B cell (primary cell): ENCODE measurements at regions not wholly inside any gene's neighbourhood (a gene's known extent, or its start where the extent isn't known, plus 50 kb on each side); places are given as distances from the start of the nearest gene placed in this dataset.

ENCODE experiments used
- ATAC-seq: fragments of 200-7000 bp; cut with Tn5 transposase; one replicate; pipeline ENCODE4 v1.10.0; 2021; ENCODE audit warnings: low read depth, mild to moderate bottlenecking, moderate number of reproducible peaks, moderate library complexity
- CTCF ChIA-PET: fragments of 350-600 bp; sonication (Branson Sonifier 250); formaldehyde crosslinking; loops from one replicate; lab custom pipeline; 2021; ENCODE audit warnings: antibody characterized with exemption, inconsistent platforms; lab: Charles Lee
- POLR2A ChIA-PET: fragments of 350-600 bp; sonication (Branson Sonifier 250); formaldehyde crosslinking; loops from one replicate; lab custom pipeline; 2021; ENCODE audit warnings: antibody characterized with exemption; lab: Charles Lee
- DNase-seq: peaks from one replicate; pipeline ENCODE4 v3.0.0; 2013
- H2AFZ ChIP-seq: 2 replicates; pipeline ENCODE4 v1.6.1; 2012; ENCODE audit warnings: mild to moderate bottlenecking, low read depth, low read length; ENCODE audit not compliant: insufficient read depth, poor library complexity, severe bottlenecking
- H3K27ac ChIP-seq, 2 donors: 1 replicate in 1 of 2; 2 replicates in 1 of 2; pipeline ENCODE4 v1.5.1; 2012 to 2013; ENCODE audit warnings: low read length in 2 of 2, mild to moderate bottlenecking in 2 of 2, moderate library complexity in 1 of 2
- H3K27me3 ChIP-seq, 4 experiments: fragments of 200-600 bp in 1 of 4; sonication (generic) in 1 of 4; replicated peaks in 1 of 4; 1 replicate in 2 of 4; 2 replicates in 2 of 4; pipeline versions ENCODE4 v1.6.1 to v1.7.0; 2013 to 2016; ENCODE audit warnings: low read length in 3 of 4, mild to moderate bottlenecking in 2 of 4, mixed read lengths in 1 of 4, moderate library complexity in 1 of 4; ENCODE audit not compliant: insufficient read depth in 4 of 4, control insufficient read depth in 3 of 4; ENCODE audit errors: control extremely low read depth in 1 of 4
- H3K36me3 ChIP-seq, 2 experiments: replicated peaks in 1 of 2; 1 replicate in 1 of 2; 2 replicates in 1 of 2; pipeline versions ENCODE4 v1.6.1 to v1.7.1; 2013; ENCODE audit warnings: low read length in 1 of 2; ENCODE audit not compliant: insufficient read depth in 2 of 2, control insufficient read depth in 1 of 2; ENCODE audit errors: control extremely low read depth in 1 of 2, extremely low read depth in 1 of 2
- H3K4me1 ChIP-seq, 2 donors: fragments of 200-600 bp in 1 of 2; sonication (generic) in 1 of 2; 1 replicate in 1 of 2; 2 replicates in 1 of 2; pipeline versions ENCODE4 v1.5.1 to v1.6.1; 2013 to 2017; ENCODE audit warnings: low read length in 2 of 2; ENCODE audit not compliant: control insufficient read depth in 2 of 2, insufficient read depth in 2 of 2
- H3K4me2 ChIP-seq: replicated peaks from 2 replicates; pipeline ENCODE3; 2012; ENCODE audit warnings: mild to moderate bottlenecking, low read depth, low read length; ENCODE audit not compliant: poor library complexity, severe bottlenecking
- H3K4me3 ChIP-seq, 5 experiments: fragments of 200-600 bp in 1 of 5; sonication (generic) in 1 of 5; 1 replicate in 3 of 5; 2 replicates in 2 of 5; pipeline versions ENCODE4 v1.5.1 to v1.7.0; 2011 to 2016; ENCODE audit warnings: low read length in 4 of 5, mild to moderate bottlenecking in 4 of 5, low read depth in 2 of 5, control low read depth in 1 of 5, moderate library complexity in 1 of 5; ENCODE audit not compliant: insufficient read depth in 1 of 5; ENCODE audit errors: control extremely low read depth in 1 of 5, extremely low read depth in 1 of 5
- H3K79me2 ChIP-seq: fragments of 200-600 bp; sonication (generic); one replicate; pipeline ENCODE4 v1.6.0; 2016; ENCODE audit warnings: low read length; ENCODE audit not compliant: control insufficient read depth, insufficient read depth
- H3K9ac ChIP-seq: fragments of 200-600 bp; sonication (generic); 2 replicates; pipeline ENCODE4 v1.6.1; 2017; ENCODE audit warnings: mild to moderate bottlenecking, low read length, moderate library complexity
- H3K9me3 ChIP-seq, 3 donors: one replicate each; pipeline versions ENCODE4 v1.6.1 to v1.7.1; 2013; ENCODE audit warnings: low read length in 2 of 3; ENCODE audit not compliant: control insufficient read depth in 2 of 3, insufficient read depth in 1 of 3; ENCODE audit errors: control extremely low read depth in 1 of 3
- H4K20me1 ChIP-seq: 2 replicates; pipeline ENCODE4 v1.6.0; 2012; ENCODE audit warnings: mild to moderate bottlenecking, low read length; ENCODE audit not compliant: insufficient read depth, control insufficient read depth, poor library complexity, severe bottlenecking
- H3K27ac Mint-ChIP-seq: one replicate; pipeline ENCODE4 v1.8.0; 2021; ENCODE audit warnings: mixed read lengths
- H3K27me3 Mint-ChIP-seq: one replicate; pipeline ENCODE4 v1.8.0; 2021; ENCODE audit warnings: mixed read lengths
- H3K4me1 Mint-ChIP-seq: one replicate; pipeline ENCODE4 v1.8.0; 2021; ENCODE audit warnings: mixed read lengths
- H3K4me3 Mint-ChIP-seq: one replicate; pipeline ENCODE4 v1.8.0; 2021; ENCODE audit warnings: mixed read lengths
- H3K9me3 Mint-ChIP-seq: one replicate; pipeline ENCODE4 v1.8.0; 2022; ENCODE audit warnings: mixed read lengths; ENCODE audit not compliant: insufficient read depth
- CTCF ChIP-seq: fragments of 200-600 bp; IDR thresholded peaks from one replicate; pipeline ENCODE4 v1.8.0; 2022; ENCODE audit warnings: antibody characterized with exemption, mild to moderate bottlenecking
- EZH2 ChIP-seq: IDR thresholded peaks from 2 replicates; pipeline ENCODE4 v1.6.1; 2012; ENCODE audit warnings: borderline replicate concordance, low read depth, mild to moderate bottlenecking, moderate library complexity, low read length; ENCODE audit not compliant: insufficient read depth, poor library complexity, severe bottlenecking
- WGBS: methylation state at CpG from one replicate; pipeline ENCODE4 v1.1.5; 2013; ENCODE audit warnings: missing lambda C conversion rate; ENCODE audit not compliant: insufficient coverage; 5-methylcytosine and 5-hydroxymethylcytosine counted together
- intact Hi-C: fragments of 100-400 bp; cut with micrococcal nuclease; formaldehyde crosslinking; loops from one replicate; pipeline ENCODE4 v1.10.0; 2022

- intact Hi-C loops: no loop called here
- POLR2A ChIA-PET: no interaction called here
- 96% methylated on average over 6 of the region's 8 CpGs for WGBS
Observed at GRCh38 chr17:77523540-77523939, 382.8 kb downstream of the SEC14L1 start.

DNA sequence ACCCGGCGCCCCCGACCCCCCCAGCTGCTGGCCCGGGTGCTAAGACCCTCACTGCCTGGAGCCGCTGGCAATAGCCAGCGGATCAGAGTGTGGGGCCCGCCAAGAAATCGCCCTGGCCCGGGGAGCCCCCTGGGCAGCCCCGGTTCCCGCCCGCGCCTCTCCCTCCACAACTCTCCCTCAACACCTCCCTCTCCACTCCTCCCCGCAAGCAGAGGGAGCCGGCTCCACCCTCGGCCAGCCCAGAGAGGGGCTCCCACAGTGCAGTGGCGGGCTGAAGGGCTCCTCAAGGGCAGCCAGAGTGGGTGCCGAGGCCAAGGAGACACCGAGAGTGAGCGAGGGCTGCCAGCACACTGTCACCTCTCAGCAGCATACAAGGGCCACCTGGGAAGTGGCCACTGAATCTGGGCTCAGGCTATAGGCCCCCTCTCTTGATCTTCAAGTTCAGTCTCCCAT, 385.5 kb downstream of the SEC14L1 start:
- H3K4me1 Mint-ChIP-seq: peaks cover 10% of the 10 kb centered on the region
- Histone ChIP-seq H3K36me3 (no peaks in the 10 kb centered on the region), H3K4me2 (no peak overlapping the region), H3K9ac (no peak overlapping the region), H2AFZ (no peak overlapping the region), H3K79me2 (no peaks in the 10 kb centered on the region), H3K27me3 (peaks cover 0 to 42% (median 6%) of the 10 kb centered on the region in 4 experiments), H3K27ac (no peak overlapping the region), H3K9me3 (peaks cover 0 to 2% (median 0%) of the 10 kb centered on the region in 3 donors), H3K4me3 (no peak overlapping the region), H3K4me1 (peaks cover 14 to 15% of the 10 kb centered on the region in 2 donors), H4K20me1 (no peaks in the 10 kb centered on the region)
- TF ChIP-seq CTCF (no peak), EZH2 (no peak)
- ATAC-seq (no peak), DNase-seq (no peak)
- intact Hi-C loops: no loop called here
- 91% methylated on average over 20 of the region's 20 CpGs for WGBS
- H3K27me3 Mint-ChIP-seq: peaks cover 35% of the 10 kb centered on the region
- ChIA-PET CTCF (interaction anchor here (1.4 kb wide), 1 partner anchor 14 kb away, joined by 3 read pairs; no protein-coding TSS in a partner anchor), POLR2A (no interaction called here)
- H3K9me3 Mint-ChIP-seq: peaks cover 2% of the 10 kb centered on the region
- no peak overlapping the region for H3K4me3 Mint-ChIP-seq
- H3K27ac Mint-ChIP-seq: no peak overlapping the region

More at GRCh38 chr17:77523540-77523939, 382.8 kb downstream of the SEC14L1 start:
- Histone ChIP-seq H2AFZ (no peak overlapping the region), H3K9ac (no peak overlapping the region), H3K36me3 (no peaks in the 10 kb centered on the region), H3K27ac (no peak overlapping the region), H3K9me3 (peaks cover 0 to 2% (median 0%) of the 10 kb centered on the region in 3 donors), H3K4me2 (no peak overlapping the region), H4K20me1 (no peaks in the 10 kb centered on the region), H3K27me3 (peaks cover 0 to 25% (median 1%) of the 10 kb centered on the region in 4 experiments), H3K4me3 (no peak overlapping the region), H3K79me2 (no peaks in the 10 kb centered on the region), H3K4me1 (peaks cover 3 to 4% of the 10 kb centered on the region in 2 donors)
- H3K4me3 Mint-ChIP-seq: no peak overlapping the region
- H3K9me3 Mint-ChIP-seq: peaks cover 2% of the 10 kb centered on the region
- H3K27me3 Mint-ChIP-seq: peaks cover 19% of the 10 kb centered on the region
- ATAC-seq: no peak
- peaks cover 5% of the 10 kb centered on the region for H3K4me1 Mint-ChIP-seq
- CTCF ChIA-PET: no interaction called here
- no peak overlapping the region for H3K27ac Mint-ChIP-seq
- TF ChIP-seq CTCF (no peak), EZH2 (no peak)
- no peak for DNase-seq
